Activated naive CD4-positive, alpha-beta T cell treated with anti-CD3 and anti-CD28 coated beads for 36 hours (primary cell): ENCODE measurements at regions not wholly inside any gene's neighbourhood (a gene's known extent, or its start where the extent isn't known, plus 50 kb on each side); places are given as distances from the start of the nearest gene placed in this dataset.

Experiments used
- CTCF ChIA-PET: fragments of 350-600 bp; sonication (Branson Sonifier 250); formaldehyde crosslinking; loops from one replicate; lab custom pipeline; 2021; ENCODE audit warnings: antibody characterized with exemption; lab: Charles Lee
- DNase-seq: peaks from one replicate; pipeline ENCODE4 v3.0.0-alpha.2; 2020
- H3K27ac Mint-ChIP-seq: one replicate; pipeline ENCODE4 v1.8.0; 2021; ENCODE audit warnings: mild to moderate bottlenecking, mixed read lengths
- H3K27me3 Mint-ChIP-seq: one replicate; pipeline ENCODE4 v1.8.0; 2021; ENCODE audit warnings: low read depth, mixed read lengths
- H3K36me3 Mint-ChIP-seq: one replicate; pipeline ENCODE4 v1.8.0; 2021; ENCODE audit warnings: low read depth, mixed read lengths
- H3K4me1 Mint-ChIP-seq: one replicate; pipeline ENCODE4 v1.8.0; 2021; ENCODE audit warnings: low read depth, mixed read lengths
- H3K4me3 Mint-ChIP-seq: one replicate; pipeline ENCODE4 v1.8.0; 2021; ENCODE audit warnings: mild to moderate bottlenecking, moderate library complexity, mixed read lengths
- H3K9me3 Mint-ChIP-seq: one replicate; pipeline ENCODE4 v1.8.0; 2021; ENCODE audit warnings: mixed read lengths
- intact Hi-C: fragments of 100-400 bp; cut with micrococcal nuclease; formaldehyde crosslinking; loops from one replicate; pipeline ENCODE4 v1.15.1; 2023

- H3K4me1 Mint-ChIP-seq, result no peaks in the 10 kb centered on the region
- no peaks in the 10 kb centered on the region for H3K9me3 Mint-ChIP-seq
- DNase-seq, result no peak
- H3K36me3 Mint-ChIP-seq, result no peaks in the 10 kb centered on the region
- intact Hi-C loops, result no loop called here
- CTCF ChIA-PET, result interaction anchor here (0.6 to 1.8 kb wide), 2 partner anchors 120 to 426 kb away, joined by 3 to 5 read pairs; no protein-coding TSS in a partner anchor
- no peak overlapping the region for H3K4me3 Mint-ChIP-seq
- no peak overlapping the region for H3K27ac Mint-ChIP-seq
- H3K27me3 Mint-ChIP-seq, result no peaks in the 10 kb centered on the region
Measured at GRCh38 chr12:94755598-94755997, 105.2 kb upstream of the TMCC3 start.

DNA sequence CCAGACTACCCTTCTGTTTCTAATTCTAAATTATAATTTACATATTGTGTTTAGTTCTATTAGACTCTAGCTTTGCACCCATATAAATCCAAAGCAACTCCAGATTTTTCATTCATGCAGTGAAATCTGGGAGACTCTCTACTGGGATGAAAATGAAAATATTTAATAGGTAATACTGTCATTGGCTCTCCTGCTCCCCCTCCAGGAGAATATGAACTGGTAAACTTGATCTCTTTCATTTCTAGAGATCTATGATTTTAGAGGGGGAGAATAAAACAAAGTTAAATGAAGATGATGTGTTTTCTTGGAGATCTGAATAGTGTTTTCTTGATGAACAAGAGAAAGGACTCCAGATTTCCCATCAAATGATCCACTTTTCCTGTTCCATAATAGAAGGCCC lies 104.3 kb upstream of the TMCC3 start:
- CTCF ChIA-PET, result interaction anchor here (1.8 kb wide), 1 partner anchor 121 kb away, joined by 5 read pairs; no protein-coding TSS in a partner anchor
- H3K9me3 Mint-ChIP-seq, result no peaks in the 10 kb centered on the region
- H3K4me1 Mint-ChIP-seq, result no peaks in the 10 kb centered on the region
- DNase-seq, result no peak
- no peaks in the 10 kb centered on the region for H3K36me3 Mint-ChIP-seq
- H3K27ac Mint-ChIP-seq, result no peak overlapping the region
- H3K4me3 Mint-ChIP-seq, result no peak overlapping the region
- intact Hi-C loops, result no loop called here
- H3K27me3 Mint-ChIP-seq, result no peaks in the 10 kb centered on the region

- intact Hi-C loops, result no loop called here
- no peaks in the 10 kb centered on the region for H3K4me1 Mint-ChIP-seq
- no peaks in the 10 kb centered on the region for H3K27me3 Mint-ChIP-seq
- no peaks in the 10 kb centered on the region for H3K36me3 Mint-ChIP-seq
- DNase-seq, result no peak
- H3K4me3 Mint-ChIP-seq, result no peak overlapping the region
- H3K27ac Mint-ChIP-seq, result no peak overlapping the region
- CTCF ChIA-PET, result interaction anchor here (1.9 kb wide), 1 partner anchor 9 kb away, joined by 7 read pairs; no protein-coding TSS in a partner anchor
- H3K9me3 Mint-ChIP-seq, result no peaks in the 10 kb centered on the region
Measured at GRCh38 chr12:94753036-94753679, 102.8 kb upstream of the TMCC3 start.

DNA sequence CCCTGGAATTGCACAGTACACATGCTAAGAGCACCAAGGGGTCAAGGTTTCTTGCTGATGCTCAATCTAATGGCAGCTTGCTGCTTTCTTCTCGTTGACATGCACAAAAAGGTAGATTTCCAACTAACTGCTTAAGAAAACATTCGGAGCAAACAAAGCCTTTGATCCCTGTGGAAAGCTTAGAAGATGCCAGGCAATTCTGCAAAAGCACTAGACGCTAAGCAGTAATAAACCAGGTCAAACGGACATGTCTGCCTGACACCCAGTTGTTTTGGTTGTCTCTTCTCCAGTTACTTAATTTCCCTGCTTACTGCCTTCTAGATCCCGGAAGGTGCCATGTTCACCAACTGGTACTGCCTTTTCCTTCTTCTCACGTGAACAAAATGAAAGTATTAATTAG lies 100.5 kb upstream of the TMCC3 start:
- Mint-ChIP-seq H3K27me3 (no peaks in the 10 kb centered on the region), H3K4me1 (no peaks in the 10 kb centered on the region), H3K27ac (no peak overlapping the region), H3K4me3 (no peak overlapping the region), H3K9me3 (no peaks in the 10 kb centered on the region), H3K36me3 (no peaks in the 10 kb centered on the region)
- CTCF ChIA-PET, result no interaction called here
- no peak for DNase-seq
- intact Hi-C loops, result no loop called here

DNA sequence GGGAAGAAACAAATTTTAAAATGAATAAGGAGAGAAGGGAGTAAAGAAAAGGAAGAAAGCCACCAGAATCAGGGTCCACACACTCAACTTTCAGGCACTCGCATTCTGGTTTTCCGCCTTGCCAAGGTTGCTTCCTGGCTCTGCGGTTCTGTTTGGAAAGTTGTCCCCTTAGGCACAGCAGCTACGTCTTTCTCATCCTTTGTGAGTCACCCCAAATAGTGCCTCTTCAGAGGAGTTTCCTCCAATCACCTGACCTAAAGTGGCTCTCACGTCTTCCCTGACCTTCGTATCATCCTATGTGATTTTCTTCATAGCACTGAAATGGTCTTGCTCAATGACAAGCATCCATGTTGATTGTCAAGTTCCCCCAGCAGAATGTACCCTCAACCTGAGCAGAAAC lies 99.5 kb upstream of the TMCC3 start:
- H3K9me3 Mint-ChIP-seq, result no peaks in the 10 kb centered on the region
- no peaks in the 10 kb centered on the region for H3K36me3 Mint-ChIP-seq
- H3K4me3 Mint-ChIP-seq, result no peak overlapping the region
- no peaks in the 10 kb centered on the region for H3K27me3 Mint-ChIP-seq
- H3K27ac Mint-ChIP-seq, result no peak overlapping the region
- no peak for DNase-seq
- CTCF ChIA-PET, result no interaction called here
- intact Hi-C loops, result no loop called here
- no peaks in the 10 kb centered on the region for H3K4me1 Mint-ChIP-seq

DNA sequence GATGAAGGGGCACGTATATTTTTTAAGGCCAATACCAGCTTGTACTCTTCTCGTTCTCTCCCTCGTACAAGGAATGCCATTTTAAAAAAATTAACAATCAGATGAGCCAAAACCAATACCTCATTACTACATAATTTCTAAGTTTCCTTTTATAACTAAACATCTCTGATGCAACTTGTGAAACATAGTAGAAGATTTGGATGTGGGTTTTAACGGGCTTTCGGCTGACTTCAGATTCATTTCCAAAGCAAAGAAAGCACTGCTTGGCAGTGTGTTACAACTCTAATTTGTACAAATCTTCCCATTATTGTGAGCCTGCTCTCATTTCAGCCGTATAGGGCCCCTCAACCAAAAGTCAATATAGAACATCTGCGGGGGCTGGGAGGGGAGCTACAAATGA lies 99.1 kb upstream of the TMCC3 start:
- Mint-ChIP-seq H3K36me3 (no peaks in the 10 kb centered on the region), H3K4me1 (no peaks in the 10 kb centered on the region), H3K4me3 (no peak overlapping the region), H3K27ac (no peak overlapping the region), H3K27me3 (no peaks in the 10 kb centered on the region), H3K9me3 (no peaks in the 10 kb centered on the region)
- no peak for DNase-seq
- CTCF ChIA-PET, result no interaction called here
- intact Hi-C loops, result no loop called here

DNA sequence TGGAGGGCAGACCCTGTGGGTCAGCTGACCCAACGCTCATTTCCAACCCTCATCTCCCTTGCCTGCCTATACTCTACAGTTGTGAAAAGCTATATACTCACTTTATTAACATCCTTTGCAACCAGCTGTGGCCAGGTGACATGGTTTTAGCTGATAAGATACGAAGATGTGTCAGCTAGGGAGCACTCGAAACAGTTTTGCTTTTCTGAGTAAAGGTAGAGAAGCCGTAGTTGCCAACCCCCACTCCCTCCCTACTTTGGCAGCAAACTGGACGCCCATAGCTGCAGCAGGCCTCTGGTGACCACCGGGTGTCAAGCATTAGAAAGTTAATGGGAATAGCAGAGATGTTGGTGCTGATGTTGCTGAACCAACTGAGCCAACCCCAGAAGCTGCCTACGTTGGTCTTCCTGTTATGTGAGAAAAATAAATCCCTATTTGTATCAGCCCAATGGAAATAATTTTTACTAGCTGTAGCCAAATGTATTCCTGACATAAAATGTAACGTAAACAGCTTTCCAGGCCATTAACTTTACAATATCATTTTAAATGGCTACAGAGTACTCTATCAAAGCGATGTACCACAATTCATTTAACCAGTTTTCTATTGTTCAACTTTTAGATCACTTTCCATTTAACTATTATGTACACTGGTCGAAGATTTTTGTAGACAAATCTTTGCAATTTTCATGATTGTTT lies 98.5 kb upstream of the TMCC3 start:
- no peak for DNase-seq
- H3K36me3 Mint-ChIP-seq, result no peaks in the 10 kb centered on the region
- CTCF ChIA-PET, result no interaction called here
- H3K9me3 Mint-ChIP-seq, result no peaks in the 10 kb centered on the region
- H3K4me3 Mint-ChIP-seq, result no peak overlapping the region
- intact Hi-C loops, result no loop called here
- H3K27ac Mint-ChIP-seq, result no peak overlapping the region
- peaks cover 3% of the 10 kb centered on the region for H3K27me3 Mint-ChIP-seq
- H3K4me1 Mint-ChIP-seq, result no peaks in the 10 kb centered on the region

- intact Hi-C loops, result no loop called here
- H3K4me1 Mint-ChIP-seq, result no peaks in the 10 kb centered on the region
- no peaks in the 10 kb centered on the region for H3K36me3 Mint-ChIP-seq
- CTCF ChIA-PET, result interaction anchor here (0.7 to 1.3 kb wide), 2 partner anchors 17 to 1758 kb away, joined by 3 to 4 read pairs; no protein-coding TSS in a partner anchor
- H3K27me3 Mint-ChIP-seq, result peaks cover 9% of the 10 kb centered on the region
- DNase-seq, result no peak
- no peak overlapping the region for H3K27ac Mint-ChIP-seq
- no peaks in the 10 kb centered on the region for H3K9me3 Mint-ChIP-seq
- no peak overlapping the region for H3K4me3 Mint-ChIP-seq
Measured at GRCh38 chr12:94745562-94745961, 95.2 kb upstream of the TMCC3 start.

DNA sequence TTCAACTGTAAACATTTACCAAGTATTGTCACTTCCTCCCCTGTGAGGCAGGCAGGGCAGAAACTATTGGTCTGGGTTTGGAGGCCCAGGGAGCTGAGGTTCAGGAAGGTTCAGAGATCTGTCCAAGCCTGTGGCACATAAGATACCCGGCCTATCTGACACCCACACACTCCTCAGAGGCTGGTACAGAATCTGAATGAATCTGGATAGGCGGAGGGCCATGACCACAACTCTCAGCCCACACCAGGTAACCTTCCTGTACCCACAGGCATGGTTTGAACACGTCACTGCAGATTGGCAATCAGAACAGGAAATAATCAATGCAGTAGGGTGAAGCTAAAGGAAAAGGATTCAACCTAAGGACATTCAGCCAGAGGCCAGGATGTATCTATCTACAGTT lies 92.8 kb upstream of the TMCC3 start:
- Mint-ChIP-seq H3K4me1 (no peaks in the 10 kb centered on the region), H3K27me3 (peaks cover 15% of the 10 kb centered on the region), H3K9me3 (no peaks in the 10 kb centered on the region), H3K27ac (no peak overlapping the region), H3K4me3 (no peak overlapping the region), H3K36me3 (no peaks in the 10 kb centered on the region)
- CTCF ChIA-PET, result no interaction called here
- intact Hi-C loops, result no loop called here
- no peak for DNase-seq

- intact Hi-C loops, result no loop called here
- H3K4me3 Mint-ChIP-seq, result no peak overlapping the region
- H3K9me3 Mint-ChIP-seq, result no peaks in the 10 kb centered on the region
- no peaks in the 10 kb centered on the region for H3K36me3 Mint-ChIP-seq
- CTCF ChIA-PET, result no interaction called here
- DNase-seq, result no peak
- H3K27me3 Mint-ChIP-seq, result peaks cover 19% of the 10 kb centered on the region
- no peak overlapping the region for H3K27ac Mint-ChIP-seq
- no peaks in the 10 kb centered on the region for H3K4me1 Mint-ChIP-seq
Measured at GRCh38 chr12:94740601-94741362, 90.4 kb upstream of the TMCC3 start.

- no peaks in the 10 kb centered on the region for H3K4me1 Mint-ChIP-seq
- no peaks in the 10 kb centered on the region for H3K36me3 Mint-ChIP-seq
- CTCF ChIA-PET, result interaction anchor here (0.6 to 0.7 kb wide), 2 partner anchors 29 to 143 kb away, joined by 3 to 5 read pairs; no protein-coding TSS in a partner anchor
- H3K4me3 Mint-ChIP-seq, result no peak overlapping the region
- H3K27me3 Mint-ChIP-seq, result peaks cover 19% of the 10 kb centered on the region
- intact Hi-C loops, result no loop called here
- H3K9me3 Mint-ChIP-seq, result no peaks in the 10 kb centered on the region
- DNase-seq, result no peak
- no peak overlapping the region for H3K27ac Mint-ChIP-seq
Measured at GRCh38 chr12:94736820-94737219, 86.5 kb upstream of the TMCC3 start.

DNA sequence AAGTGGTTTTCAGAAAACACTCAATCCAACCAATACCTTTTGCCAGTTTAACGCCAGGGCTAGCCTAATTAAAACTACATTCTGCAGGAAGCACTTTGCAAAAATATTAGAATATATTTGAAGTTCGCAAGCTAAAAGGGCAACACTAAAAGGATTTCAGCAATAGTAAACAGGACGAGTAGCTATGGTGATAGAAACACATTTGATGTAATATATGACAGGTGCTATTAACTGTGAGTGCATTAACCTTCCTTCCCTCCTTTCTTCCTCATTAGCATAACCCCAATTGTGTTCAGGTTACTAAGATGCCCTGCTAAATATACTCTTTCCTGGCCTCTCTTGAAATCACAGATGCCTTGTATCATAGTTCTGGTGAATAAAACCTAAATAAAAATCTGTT lies 85.6 kb upstream of the TMCC3 start:
- H3K27ac Mint-ChIP-seq, result no peak overlapping the region
- DNase-seq, result no peak
- CTCF ChIA-PET, result interaction anchor here (0.7 kb wide), 1 partner anchor 143 kb away, joined by 5 read pairs; no protein-coding TSS in a partner anchor
- peaks cover 15% of the 10 kb centered on the region for H3K27me3 Mint-ChIP-seq
- H3K9me3 Mint-ChIP-seq, result no peaks in the 10 kb centered on the region
- H3K4me3 Mint-ChIP-seq, result no peak overlapping the region
- H3K36me3 Mint-ChIP-seq, result no peaks in the 10 kb centered on the region
- no peaks in the 10 kb centered on the region for H3K4me1 Mint-ChIP-seq
- intact Hi-C loops, result no loop called here
